Neural cell (in vitro differentiated cells): ENCODE measurements at regions not wholly inside any gene's neighbourhood (a gene's known extent, or its start where the extent isn't known, plus 50 kb on each side); places are given as distances from the start of the nearest gene placed in this dataset.

Experiments used
- H2AFZ ChIP-seq: fragments of 200-600, 300-800 bp; sonication (generic), shearing (Covaris generic); 2 replicates; pipeline ENCODE4 v1.6.0; 2014; ENCODE audit warnings: low read depth, mild to moderate bottlenecking, antibody characterized with exemption, low read length, moderate library complexity
- H3F3A ChIP-seq: fragments of 200-600 bp; shearing (Covaris generic); 2 replicates; pipeline ENCODE4 v1.6.1; 2016; ENCODE audit warnings: mild to moderate bottlenecking, moderate library complexity, mixed read lengths, antibody characterized with exemption, low read length; ENCODE audit not compliant: insufficient read depth, poor library complexity, severe bottlenecking
- H3K27ac ChIP-seq: fragments of 200-600, 300-800 bp; sonication (generic), shearing (Covaris generic); 2 replicates; pipeline ENCODE4 v1.5.1; 2014; ENCODE audit warnings: mild to moderate bottlenecking, low read length, moderate library complexity
- H3K27me3 ChIP-seq: fragments of 300-800, 200-600 bp; sonication (generic), shearing (Covaris generic); 2 replicates; pipeline ENCODE4 v1.6.0; 2014; ENCODE audit warnings: mild to moderate bottlenecking, low read depth, low read length, moderate library complexity; ENCODE audit not compliant: insufficient read depth
- H3K36me3 ChIP-seq: fragments of 300-800, 200-600 bp; sonication (generic), shearing (Covaris generic); 2 replicates; pipeline ENCODE4 v1.5.1; 2014; ENCODE audit warnings: mild to moderate bottlenecking, antibody characterized with exemption, low read length, moderate library complexity; ENCODE audit not compliant: insufficient read depth
- H3K4me2 ChIP-seq: fragments of 300-800, 200-600 bp; sonication (generic), shearing (Covaris generic); 2 replicates; pipeline ENCODE4 v1.6.0; 2014; ENCODE audit warnings: mild to moderate bottlenecking, low read length
- H3K4me3 ChIP-seq: fragments of 300-800, 200-600 bp; sonication (generic), shearing (Covaris generic); 2 replicates; pipeline ENCODE4 v1.5.1; 2014; ENCODE audit warnings: mild to moderate bottlenecking, low read length, moderate library complexity
- H3K79me2 ChIP-seq: fragments of 200-600 bp; shearing (Covaris generic); replicated peaks from 2 replicates; pipeline ENCODE4 v1.6.0; 2014; ENCODE audit warnings: mild to moderate bottlenecking, low read length, moderate library complexity; ENCODE audit not compliant: insufficient read depth
- H3K9ac ChIP-seq: fragments of 300-800, 200-600 bp; sonication (generic), shearing (Covaris generic); 2 replicates; pipeline ENCODE4 v1.6.1; 2016; ENCODE audit warnings: mild to moderate bottlenecking, low read length, mixed read lengths
- H3K9me2 ChIP-seq: fragments of 200-600 bp; shearing (Covaris generic); 2 replicates; pipeline ENCODE4 v1.6.1; 2016; ENCODE audit warnings: mild to moderate bottlenecking, low read length, mixed read lengths; ENCODE audit not compliant: insufficient read depth
- H3K9me3 ChIP-seq: fragments of 200-600, 300-800 bp; sonication (generic), shearing (Covaris generic); 2 replicates; pipeline ENCODE4 v1.6.1; 2016; ENCODE audit warnings: mild to moderate bottlenecking, mixed run types, low read length, moderate library complexity, mixed read lengths
- H4K20me1 ChIP-seq: fragments of 200-600 bp; shearing (Covaris generic); 2 replicates; pipeline ENCODE4 v1.6.1; 2016; ENCODE audit warnings: mild to moderate bottlenecking, mixed run types; ENCODE audit not compliant: insufficient read depth
- CTCF ChIP-seq: fragments of 450-650 bp; IDR thresholded peaks from 2 replicates; pipeline ENCODE4 v1.5.1; 2014; ENCODE audit warnings: antibody characterized with exemption, mild to moderate bottlenecking, moderate library complexity; ENCODE audit not compliant: poor library complexity, severe bottlenecking
- EZH2 ChIP-seq: fragments of 200-600, 300-800 bp; shearing (Covaris generic), sonication (generic); IDR thresholded peaks from 2 replicates; pipeline ENCODE4 v1.6.1; 2014; ENCODE audit warnings: antibody characterized with exemption, low read length, borderline replicate concordance, mild to moderate bottlenecking; ENCODE audit not compliant: insufficient read depth, poor library complexity, severe bottlenecking
- MXI1 ChIP-seq: fragments of 450-650 bp; conservative IDR thresholded peaks from 2 replicates; pipeline ENCODE4 v1.6.1; 2014; ENCODE audit warnings: antibody characterized with exemption, mild to moderate bottlenecking; ENCODE audit not compliant: poor library complexity, severe bottlenecking
- POLR2AphosphoS5 ChIP-seq: IDR thresholded peaks from 2 replicates; pipeline ENCODE4 v1.6.1; 2012
- RAD21 ChIP-seq: fragments of 450-650 bp; conservative IDR thresholded peaks from 2 replicates; pipeline ENCODE4 v1.6.1; 2014; ENCODE audit warnings: antibody characterized with exemption, mild to moderate bottlenecking, moderate library complexity
- REST ChIP-seq: IDR thresholded peaks from 2 replicates; pipeline ENCODE4 v1.6.1; 2012; ENCODE audit warnings: borderline replicate concordance
- SMC3 ChIP-seq: fragments of 450-650 bp; conservative IDR thresholded peaks from 2 replicates; pipeline ENCODE4 v1.6.1; 2014; ENCODE audit warnings: antibody characterized with exemption, mild to moderate bottlenecking, moderate library complexity; ENCODE audit not compliant: poor library complexity
- TAF1 ChIP-seq: IDR thresholded peaks from 2 replicates; pipeline ENCODE4 v1.6.1; 2012; ENCODE audit warnings: low read depth

- no peaks in the 10 kb centered on the region for H3K36me3 ChIP-seq
- no peak overlapping the region for H3K9ac ChIP-seq
- no peaks in the 10 kb centered on the region for H3K27me3 ChIP-seq
- no peaks in the 10 kb centered on the region for H4K20me1 ChIP-seq
- no peak overlapping the region for H3K4me2 ChIP-seq
- H3K9me2 ChIP-seq: no peaks in the 10 kb centered on the region
- no peak overlapping the region for H2AFZ ChIP-seq
- H3K27ac ChIP-seq: no peak overlapping the region
- no peak for TF ChIP-seq SMC3
- TF ChIP-seq EZH2: no peak
- TF ChIP-seq MXI1: no peak
- TF ChIP-seq TAF1: no peak
- no peak for TF ChIP-seq POLR2AphosphoS5
- no peak for TF ChIP-seq CTCF
- TF ChIP-seq RAD21: no peak
- no peak for TF ChIP-seq REST
- no peak overlapping the region for H3K4me3 ChIP-seq
- no peaks in the 10 kb centered on the region for H3K9me3 ChIP-seq
- no peaks in the 10 kb centered on the region for H3F3A ChIP-seq
- no peaks in the 10 kb centered on the region for H3K79me2 ChIP-seq
These were observed 126.7 kb upstream of the ZNF536 start for GRCh38 chr19:30245401-30246039.

- Histone ChIP-seq H3K27me3 (no peaks in the 10 kb centered on the region), H3K27ac (no peak overlapping the region)
These were observed 122.3 kb upstream of the ZNF536 start for GRCh38 chr19:30249911-30250310.

More at GRCh38 chr19:30249911-30250310, 122.3 kb upstream of the ZNF536 start:
- no peaks in the 10 kb centered on the region for H3F3A ChIP-seq
- no peaks in the 10 kb centered on the region for H3K36me3 ChIP-seq
- no peak overlapping the region for H3K4me3 ChIP-seq
- no peaks in the 10 kb centered on the region for H3K79me2 ChIP-seq
- TF ChIP-seq REST (no peak), CTCF (no peak)
- H3K9me3 ChIP-seq: no peaks in the 10 kb centered on the region
- no peaks in the 10 kb centered on the region for H4K20me1 ChIP-seq
- H3K9me2 ChIP-seq: no peaks in the 10 kb centered on the region
- H3K4me2 ChIP-seq: no peak overlapping the region
- H2AFZ ChIP-seq: no peak overlapping the region
- H3K9ac ChIP-seq: no peak overlapping the region
